ENCODE measurements at regions not wholly inside any gene's neighbourhood (a gene's known extent, or its start where the extent isn't known, plus 50 kb on each side); places are given as distances from the start of the nearest gene placed in this dataset.

DNA sequence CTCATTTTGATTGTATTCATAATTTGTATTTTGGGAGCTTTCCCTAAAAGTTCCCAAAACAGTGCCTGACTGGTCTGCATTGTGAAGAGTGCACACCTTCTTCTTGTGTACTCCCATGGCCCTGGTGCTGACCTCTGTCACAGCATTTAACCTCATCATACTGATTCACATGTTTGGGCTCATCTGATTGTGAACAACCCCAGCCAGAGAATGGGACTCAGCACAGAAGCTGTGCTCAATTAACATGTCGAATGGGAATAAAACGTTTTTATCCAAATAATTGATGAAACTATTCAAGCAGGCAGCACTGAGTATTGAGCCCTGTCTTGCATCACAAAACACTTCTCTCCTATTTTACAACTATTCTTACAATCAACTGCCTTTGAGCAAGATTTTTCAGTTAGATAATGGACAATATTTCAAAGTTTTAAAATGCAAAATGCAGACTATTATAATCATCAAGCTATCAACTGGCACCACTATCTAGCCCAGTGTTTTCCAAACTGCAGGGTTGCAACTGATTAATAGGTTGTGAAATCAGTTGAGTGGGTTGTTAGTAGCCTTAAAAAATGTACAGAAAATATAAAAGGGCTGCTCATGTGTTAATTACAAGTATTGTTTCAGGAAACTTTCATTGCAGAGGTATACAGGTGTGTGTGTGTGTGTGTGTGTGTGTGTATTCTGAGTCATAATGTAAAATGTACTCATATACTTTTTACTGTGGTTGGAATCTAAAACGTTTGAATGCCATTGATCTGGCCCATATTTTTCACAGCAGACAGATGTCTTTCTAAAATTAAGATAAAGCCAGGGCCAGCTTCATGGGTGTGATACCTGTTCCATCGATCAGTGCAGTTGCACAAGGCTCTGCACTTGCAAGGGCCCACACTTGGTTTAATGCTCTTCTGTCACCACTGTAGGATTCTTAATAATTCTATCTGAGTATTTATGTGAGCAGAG lies 190.5 kb downstream of the PIK3R1 start:
- no peak overlapping the region for H3K4me3 ChIP-seq (ENCODE audit: low read depth, low read length)
- no peak for DNase-seq (ENCODE audit: low read depth)

DNA sequence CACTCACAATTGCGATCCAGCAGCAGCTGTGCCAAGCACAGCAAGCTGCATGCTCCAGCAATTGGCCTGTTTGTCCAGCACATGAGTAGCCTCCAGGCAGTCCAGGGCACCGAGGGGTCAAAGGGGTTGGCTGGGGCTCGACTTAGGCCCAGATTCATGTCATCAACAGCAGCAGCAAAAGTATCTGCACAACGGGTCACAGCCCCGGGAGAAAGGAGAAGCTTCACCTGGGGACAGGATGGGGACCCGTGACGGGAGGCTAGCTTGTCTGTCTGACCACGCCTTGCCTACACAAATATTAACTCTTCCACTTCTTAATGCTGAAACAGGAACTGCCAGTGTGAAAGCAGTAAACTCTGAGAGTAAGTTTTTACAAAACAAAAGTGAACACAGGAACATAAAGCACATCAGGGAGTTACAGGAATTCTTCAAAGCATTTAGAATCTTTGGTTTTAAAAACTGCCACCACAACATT lies 191.2 kb downstream of the PIK3R1 start:
- DNase-seq (ENCODE audit: low read depth): no peak
- H3K4me3 ChIP-seq (ENCODE audit: low read depth, low read length): no peak overlapping the region

DNA sequence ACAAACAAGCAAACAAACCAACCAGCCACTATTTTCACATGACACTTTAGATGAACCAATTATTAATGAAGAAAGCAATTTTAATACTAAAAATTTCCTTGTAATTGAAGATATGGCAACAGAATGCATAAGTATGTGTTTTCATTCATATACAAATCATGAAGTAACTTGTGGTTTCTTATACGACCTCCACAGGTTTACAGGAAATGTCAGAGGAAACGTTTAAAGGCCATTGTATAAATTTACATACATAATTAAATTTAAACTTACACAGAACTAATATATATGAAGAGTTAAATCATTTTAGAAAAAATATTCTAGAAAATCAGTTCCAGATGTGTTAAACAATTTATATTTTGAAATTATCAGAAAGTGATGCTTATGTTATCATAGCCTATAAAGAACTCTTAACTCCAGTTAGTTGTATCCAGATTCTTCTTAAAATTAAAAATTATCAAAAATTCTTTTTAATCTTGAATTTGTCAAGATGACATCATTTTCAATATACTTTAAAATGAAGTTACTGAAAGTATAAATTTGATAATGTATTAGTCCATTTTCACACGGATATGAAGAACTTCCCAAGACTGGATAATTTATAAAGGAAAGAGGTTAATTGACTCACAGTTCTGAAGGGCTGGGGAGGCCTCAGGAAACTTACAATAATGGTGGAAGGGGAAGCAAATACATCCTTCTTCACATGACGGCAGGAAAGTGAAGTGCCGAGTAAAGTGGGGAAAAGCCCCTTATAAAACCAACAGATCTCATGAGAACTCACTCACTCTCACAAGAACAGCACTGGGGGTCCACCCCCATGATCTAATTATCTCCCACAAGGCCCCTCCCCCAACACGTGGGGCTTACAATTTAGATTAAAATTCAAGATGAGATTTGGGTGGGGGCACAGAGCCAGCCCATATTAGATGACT lies 192.0 kb downstream of the PIK3R1 start:
- H3K4me3 ChIP-seq (ENCODE audit: low read depth, low read length): no peak overlapping the region
- DNase-seq (ENCODE audit: low read depth): no peak

DNA sequence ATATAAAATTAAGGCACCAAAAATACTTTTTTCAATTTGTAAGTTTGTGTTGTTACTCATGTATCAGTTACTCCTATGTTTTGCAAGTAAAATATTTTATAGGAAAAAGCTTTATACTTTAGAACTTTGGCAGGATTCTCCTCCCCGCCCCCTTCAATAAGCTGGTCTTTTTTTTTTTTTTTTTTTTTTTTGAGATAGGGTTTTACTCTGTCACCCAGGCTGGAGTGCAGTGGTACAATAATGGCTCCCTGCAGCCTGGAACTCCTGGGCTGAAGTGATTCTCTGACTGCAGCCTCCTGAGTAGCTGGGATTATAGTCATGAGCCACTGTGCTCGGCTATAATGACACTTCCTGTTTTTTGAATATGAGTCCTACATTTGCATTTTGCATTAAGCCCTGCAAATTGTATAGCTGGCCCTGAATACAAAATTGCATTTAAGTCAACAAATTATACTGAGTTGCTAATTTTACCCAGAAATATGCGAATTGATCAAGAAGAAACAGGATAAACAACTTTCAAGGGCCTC lies 192.9 kb downstream of the PIK3R1 start:
- DNase-seq (ENCODE audit: low read depth): no peak
- no peak overlapping the region for H3K4me3 ChIP-seq (ENCODE audit: low read depth, low read length)

DNA sequence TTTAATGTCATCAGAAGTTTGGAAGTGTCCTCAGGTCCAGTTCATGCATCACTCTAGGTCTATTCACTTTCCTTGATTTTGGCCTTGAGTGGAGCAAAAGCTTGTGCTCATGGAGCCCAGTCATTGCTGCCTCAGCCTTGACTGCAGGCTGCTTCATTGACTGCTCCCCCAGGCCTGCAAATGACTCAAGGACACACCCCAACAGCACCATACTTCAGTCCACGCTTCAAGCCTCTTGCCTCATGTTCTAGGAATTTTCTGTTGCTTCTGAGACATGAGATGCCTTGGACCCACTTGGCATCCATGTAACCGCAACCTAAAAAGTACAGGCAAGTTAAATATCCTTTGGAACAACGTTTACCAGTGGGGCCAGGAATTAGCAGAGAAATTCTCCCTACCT lies 193.7 kb downstream of the PIK3R1 start:
- no peak for DNase-seq (ENCODE audit: low read depth)
- no peak overlapping the region for H3K4me3 ChIP-seq (ENCODE audit: low read depth, low read length)

DNA sequence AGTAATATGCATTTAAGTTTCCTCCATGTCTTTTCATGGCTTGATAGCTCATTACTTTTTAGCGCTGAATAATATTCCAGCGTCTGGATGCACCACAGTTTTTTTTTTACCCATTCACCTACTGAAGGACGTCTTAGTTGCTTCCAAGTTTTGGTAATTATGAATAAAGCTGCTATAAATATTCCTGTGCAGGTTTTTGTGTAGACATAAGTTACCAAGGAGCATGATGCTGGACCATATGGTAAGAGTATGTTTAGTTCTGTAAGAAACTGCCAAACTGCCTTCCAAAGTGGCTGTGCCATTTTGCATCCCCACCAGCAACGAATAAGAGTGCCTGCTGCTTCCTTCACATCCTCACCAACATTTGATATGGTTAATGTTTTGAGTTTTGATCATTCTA lies 195.6 kb downstream of the PIK3R1 start:
- H3K4me3 ChIP-seq (ENCODE audit: low read depth, low read length): no peak overlapping the region
- no peak for DNase-seq (ENCODE audit: low read depth)

DNA sequence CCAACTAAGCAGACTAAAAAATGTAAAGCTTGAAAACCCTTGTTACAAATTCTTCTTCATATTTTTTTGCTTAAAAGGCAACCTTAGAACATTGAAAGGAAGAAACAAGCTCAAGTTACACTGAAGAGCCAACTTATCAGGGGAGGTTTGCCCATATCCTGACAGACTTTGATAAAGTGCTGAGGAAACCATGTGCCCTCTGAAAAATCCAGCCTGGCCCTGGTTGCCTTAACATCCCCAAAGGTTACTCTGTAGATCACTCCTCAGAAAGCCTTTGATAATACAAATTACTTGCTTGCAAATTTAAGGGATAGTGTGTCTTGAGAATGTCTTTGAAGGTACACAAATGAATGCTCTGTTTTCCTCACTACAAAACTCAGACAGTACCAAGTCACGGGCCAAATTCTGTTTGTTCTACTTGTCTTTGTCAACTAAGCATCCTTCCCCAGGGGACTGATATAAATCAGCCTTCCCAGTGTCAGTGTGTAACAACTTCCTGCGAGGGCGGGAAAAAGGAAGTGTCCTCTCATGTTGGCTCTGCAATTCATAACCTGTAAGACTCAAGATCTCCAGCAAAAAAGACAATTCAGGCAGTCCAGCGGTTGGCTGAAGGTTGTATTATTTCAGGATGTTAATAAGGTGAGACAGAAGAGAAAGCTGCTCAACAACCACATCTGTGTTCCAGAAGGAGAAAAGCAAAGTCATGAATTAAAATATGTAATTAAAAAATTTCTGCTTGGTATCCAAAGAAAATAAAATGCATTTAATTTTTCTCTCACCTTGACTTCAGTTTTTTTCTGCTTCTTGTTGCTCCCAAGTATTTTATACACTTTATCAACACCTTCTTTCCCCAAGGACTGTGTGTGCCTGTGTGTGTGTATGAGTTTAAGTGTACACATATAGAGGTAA lies 199.9 kb downstream of the PIK3R1 start:
- H3K4me3 ChIP-seq (ENCODE audit: low read depth, low read length): no peak overlapping the region
- no peak for DNase-seq (ENCODE audit: low read depth)

DNA sequence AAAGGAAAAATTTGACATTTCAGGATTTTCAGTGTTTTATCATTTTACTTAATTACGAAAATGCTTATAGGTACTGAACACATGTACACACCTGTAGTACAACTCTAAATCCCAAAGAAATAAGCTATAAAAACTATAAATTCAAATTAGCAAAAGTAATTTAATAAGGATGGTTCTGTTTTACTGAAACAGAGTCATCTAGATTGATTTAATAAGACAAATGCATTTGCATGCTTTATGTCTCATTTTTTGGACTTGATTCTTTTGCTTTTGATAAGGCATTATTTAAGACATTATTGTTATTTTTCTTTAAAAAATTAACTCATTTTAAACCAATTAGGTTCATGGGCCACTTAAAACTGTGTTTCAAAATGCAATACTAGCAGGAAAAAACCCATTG lies 201.2 kb downstream of the PIK3R1 start:
- no peak overlapping the region for H3K4me3 ChIP-seq (ENCODE audit: low read depth, low read length)
- no peak for DNase-seq (ENCODE audit: low read depth)

DNA sequence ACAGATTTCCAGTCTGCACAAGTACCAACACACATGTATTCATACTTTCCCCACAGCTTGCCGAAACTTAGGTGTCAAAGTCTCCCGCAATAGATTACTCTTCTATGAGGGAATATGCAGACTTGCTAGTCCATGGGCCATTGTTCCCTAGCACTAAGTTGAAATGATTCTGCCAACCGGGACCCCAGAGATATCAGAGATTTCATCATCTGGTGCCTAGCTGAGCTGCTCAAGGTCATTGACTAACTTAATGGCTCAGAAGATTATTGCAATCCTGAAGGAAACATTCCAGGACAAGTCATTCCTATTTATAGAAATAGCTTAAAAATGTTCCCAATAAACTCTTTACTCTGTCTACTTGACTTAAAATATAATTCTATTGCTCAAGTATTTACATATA lies 202.6 kb downstream of the PIK3R1 start:
- H3K4me3 ChIP-seq (ENCODE audit: low read depth, low read length): no peak overlapping the region
- no peak for DNase-seq (ENCODE audit: low read depth)

DNA sequence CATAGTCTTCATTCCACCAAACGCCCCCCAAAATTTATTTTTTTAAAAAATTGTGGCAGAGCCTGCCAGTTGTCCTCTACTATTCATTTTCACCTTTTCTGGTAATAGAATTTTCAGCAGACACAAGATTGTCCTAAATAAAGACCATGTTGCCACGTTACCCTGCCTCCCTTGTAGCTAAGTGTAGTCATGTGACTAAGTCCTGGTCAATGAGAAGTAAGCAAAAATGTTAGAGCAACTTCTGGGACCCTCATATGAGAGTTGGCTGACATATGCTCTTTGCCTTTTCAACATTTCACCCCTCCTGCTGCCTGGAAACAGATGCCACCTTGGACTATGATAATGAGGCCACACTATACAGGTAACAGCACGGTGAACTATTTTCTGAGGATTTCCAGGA lies 203.1 kb downstream of the PIK3R1 start:
- no peak for DNase-seq (ENCODE audit: low read depth)
- H3K4me3 ChIP-seq (ENCODE audit: low read depth, low read length): no peak overlapping the region

DNA sequence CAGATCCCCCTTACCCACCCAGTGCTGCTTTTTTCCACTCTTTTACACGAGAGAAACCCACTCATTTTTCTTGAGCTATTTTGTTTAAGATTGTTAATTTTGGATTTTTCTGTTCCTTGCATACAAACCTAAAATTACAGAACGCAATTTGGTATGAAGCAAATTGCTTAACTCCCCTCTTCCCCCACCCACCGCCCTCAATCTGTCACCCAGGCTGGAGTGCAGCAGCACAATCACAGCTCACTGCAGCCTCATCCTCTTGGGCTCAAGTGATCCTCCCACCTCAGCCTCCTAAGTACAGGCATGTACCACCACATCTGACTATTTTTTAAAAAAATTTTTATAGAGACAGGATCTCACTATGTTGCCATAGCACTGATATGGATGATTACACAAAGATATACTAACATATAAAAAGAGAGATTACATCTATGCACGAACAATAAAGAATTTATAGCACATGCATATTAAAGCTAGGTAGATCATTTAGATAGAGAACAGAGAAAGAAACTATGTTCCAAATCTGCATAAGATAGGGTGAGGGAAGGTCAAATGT lies 203.6 kb downstream of the PIK3R1 start:
- DNase-seq (ENCODE audit: low read depth): no peak
- no peak overlapping the region for H3K4me3 ChIP-seq (ENCODE audit: low read depth, low read length)

DNA sequence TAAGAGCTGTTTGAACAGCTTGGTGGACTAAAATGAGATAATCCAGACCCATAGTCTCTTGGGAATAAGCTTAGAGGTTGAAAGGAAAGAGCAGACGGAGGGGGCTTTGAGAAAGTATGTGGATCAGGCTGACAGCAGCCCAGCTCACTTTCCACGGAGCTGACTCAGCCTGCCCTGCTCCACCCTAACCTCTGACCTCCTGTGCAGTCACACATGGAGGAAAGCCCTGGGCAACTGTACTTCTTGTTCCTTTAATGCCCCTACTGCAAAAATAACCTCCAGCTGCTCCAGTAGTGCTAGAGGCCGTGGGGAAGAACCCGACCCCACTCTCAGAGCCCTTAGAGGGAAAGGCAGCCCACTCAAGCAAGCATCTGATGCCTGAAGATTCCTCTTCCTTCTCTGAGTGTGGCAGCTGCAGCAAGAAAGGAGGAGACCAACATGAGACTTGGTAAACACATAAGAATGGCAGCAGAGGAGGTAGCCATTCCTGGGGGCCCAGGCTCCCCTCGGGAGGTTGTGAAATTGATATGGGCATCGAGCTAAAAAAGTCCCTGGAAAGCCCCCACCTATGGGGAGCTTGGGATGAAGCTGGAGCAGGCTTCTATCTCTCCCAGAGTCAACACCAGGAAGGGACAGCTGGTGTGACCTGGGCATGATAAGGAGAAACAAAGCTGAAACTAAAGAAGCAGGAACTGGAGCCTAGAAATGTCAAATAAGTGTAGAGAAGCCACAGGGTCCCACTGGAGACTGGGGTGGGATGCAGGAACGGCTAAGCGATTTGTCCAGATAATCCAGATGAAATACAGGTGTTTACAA lies 204.3 kb downstream of the PIK3R1 start:
- H3K4me3 ChIP-seq (ENCODE audit: low read depth, low read length): no peak overlapping the region
- peak; percentile 70 for DNase-seq (ENCODE audit: low read depth)

DNA sequence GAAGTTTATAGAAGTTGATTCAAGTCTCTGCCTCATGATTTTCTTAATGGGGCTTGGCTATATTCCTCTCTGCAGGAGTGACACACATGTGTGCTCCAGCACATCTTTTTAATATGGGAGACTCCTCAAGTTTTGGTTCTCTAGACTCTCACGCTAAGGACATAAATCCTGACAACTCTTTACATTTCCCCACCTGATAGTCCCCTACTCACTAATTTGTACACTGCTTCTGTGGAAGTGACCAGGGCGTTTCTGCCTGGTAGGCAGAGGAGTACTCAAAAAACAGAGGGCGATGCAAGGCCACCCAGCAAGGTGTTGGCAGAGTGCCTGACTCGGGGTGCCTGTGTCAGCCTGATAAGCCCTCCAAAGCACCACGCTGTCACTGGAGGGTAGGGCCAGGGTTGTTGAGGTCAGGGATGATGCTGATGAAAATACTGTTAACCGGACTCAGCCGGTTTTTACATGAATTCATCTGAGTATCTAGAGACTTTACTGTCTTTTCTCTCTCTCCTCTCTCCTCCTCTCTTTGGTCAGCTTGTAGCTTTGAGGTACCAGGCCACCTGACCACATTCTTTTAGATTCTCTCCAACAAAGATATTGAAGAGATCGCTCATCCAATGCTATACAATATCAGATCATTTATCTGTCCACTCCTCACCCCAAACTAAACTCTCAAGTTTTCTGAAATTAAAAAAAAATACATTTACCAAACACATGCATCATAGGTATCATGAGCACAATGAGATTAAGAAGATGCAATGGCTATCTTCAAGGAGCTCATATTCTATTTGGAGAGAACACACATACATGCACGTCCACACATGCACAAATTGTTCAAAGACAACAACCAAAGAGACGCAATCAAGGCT lies 205.2 kb downstream of the PIK3R1 start:
- no peak for DNase-seq (ENCODE audit: low read depth)
- no peak overlapping the region for H3K4me3 ChIP-seq (ENCODE audit: low read depth, low read length)

DNA sequence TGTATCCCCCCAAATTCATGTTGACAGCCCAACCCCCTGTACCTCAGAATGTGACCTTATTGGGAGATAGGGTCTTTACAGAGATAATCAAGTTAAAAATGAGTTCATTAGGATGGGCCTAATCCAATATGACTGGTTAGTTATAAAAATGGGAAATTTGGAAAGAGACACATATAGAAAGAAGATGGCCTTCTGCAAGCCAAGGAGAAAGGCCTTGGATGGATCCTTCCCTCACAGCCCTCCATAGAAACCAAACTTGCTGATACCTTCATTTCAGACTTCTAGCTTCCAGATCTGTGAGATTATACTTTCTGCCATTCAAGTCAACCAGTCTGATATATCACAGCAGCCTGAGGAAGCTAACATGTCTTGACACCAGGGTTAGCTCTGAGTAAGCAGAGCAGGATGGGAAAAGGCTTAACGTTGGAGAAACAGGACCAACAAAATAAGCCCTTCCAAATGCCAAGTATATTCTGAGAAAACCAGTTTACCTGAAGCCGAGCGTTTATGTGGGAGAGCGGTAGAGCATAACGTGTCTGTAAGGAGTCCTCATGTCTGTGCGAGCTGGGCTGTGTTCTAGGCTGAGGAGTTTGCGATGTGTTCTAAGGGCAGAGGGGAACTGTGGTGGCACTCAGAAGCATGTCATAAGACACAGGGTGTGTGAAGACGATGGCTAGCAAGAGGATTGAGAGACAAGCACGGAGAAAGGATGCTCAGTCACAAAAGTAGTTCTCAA lies 206.1 kb downstream of the PIK3R1 start:
- DNase-seq (ENCODE audit: low read depth): no peak
- H3K4me3 ChIP-seq (ENCODE audit: low read depth, low read length): no peak overlapping the region

DNA sequence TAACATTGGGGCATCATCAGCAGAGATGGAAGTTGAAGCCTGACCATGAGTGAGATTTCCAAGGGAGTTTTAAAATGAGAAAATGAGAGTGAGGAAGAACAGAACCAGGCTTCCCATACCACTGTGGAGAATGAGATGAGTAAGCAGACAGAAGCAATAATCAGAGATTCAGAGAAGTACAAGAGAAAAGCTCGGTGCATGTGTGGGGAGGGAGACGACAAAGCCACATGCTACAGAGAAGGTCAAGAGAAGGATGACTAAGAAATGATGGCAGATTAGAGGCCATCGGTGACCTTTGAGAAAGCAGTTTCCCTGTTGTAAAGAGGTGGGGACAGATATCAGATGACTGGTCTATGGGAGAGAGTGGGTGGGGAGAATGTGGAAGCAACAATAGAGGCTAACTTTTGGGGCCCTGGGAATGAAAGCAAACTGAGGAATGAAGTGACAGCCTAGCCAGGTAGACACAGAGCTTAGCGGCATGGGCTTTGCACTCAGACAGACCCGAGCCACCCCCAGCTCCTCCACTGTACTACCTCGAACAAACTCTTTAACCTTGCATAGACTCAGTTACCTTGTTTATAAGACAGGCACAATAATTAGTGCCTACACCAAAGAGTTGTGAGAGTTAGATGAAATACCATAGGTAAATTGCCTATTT lies 207.7 kb downstream of the PIK3R1 start:
- H3K4me3 ChIP-seq (ENCODE audit: low read depth, low read length): no peak overlapping the region
- DNase-seq (ENCODE audit: low read depth): no peak

Data from skeletal muscle cell (primary cell).